Stimulated activated CD4-positive, alpha-beta T cell treated with anti-CD3 and anti-CD28 coated beads, TNF-alpha, amount 100 ng/mL, for 1 hour (primary cell): ENCODE measurements at regions not wholly inside any gene's neighbourhood (a gene's known extent, or its start where the extent isn't known, plus 50 kb on each side); places are given as distances from the start of the nearest gene placed in this dataset.

ENCODE experiments used
- DNase-seq, 3 donors: peaks; one replicate each; pipeline ENCODE4 v3.0.0-alpha.2; 2020; ENCODE audit warnings: low read depth in 3 of 3, low spot score in 1 of 3

DNA sequence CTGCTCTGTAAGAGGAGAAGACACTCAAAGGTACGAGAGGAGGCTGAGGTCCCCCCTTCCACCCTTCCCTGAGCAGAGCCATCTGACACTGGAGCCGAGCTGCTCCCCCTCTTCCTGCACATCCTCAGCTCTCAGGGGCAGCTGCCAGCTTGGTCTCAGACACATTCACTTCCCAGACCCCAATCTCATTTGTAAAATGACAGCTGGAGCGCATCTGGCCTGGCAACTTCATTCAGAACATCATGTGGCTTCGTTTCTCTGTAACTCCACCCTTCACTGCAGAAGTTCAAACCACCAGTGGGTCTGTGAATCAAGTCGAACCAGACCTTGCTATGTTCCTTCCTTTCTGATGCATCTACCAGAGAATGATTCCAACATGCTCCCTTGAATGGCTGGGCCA is 145.6 kb upstream of the CDH4 start:
- no peak for DNase-seq

DNA sequence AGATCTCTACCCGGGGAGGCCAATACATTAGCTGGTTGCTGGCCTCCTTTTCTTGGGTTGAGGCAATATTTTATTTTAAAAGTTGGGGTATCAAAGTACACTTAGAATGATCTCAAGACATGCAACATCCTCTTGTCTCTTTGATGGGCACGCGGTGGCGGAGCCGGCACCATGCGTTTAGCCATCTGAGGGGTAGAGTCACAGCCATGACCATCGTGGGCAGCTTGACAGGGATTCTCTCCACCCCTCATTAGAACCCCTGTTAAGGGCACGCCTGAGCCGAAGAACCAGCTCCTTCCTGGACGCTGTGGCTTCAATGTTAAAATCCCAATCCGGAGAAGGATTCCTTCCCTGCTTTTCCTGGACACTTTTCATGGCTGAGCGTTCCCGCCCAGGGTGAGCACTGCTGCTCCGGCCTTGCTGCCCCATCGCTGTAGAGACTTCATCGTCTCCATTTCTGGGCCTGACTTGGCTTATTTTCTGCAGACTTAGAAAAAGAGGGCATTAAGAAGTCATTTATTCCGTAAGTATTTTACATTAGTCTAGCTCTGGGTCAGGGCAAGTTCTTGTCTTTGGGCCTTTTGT is 142.7 kb upstream of the CDH4 start:
- DNase-seq, result no peak

DNA sequence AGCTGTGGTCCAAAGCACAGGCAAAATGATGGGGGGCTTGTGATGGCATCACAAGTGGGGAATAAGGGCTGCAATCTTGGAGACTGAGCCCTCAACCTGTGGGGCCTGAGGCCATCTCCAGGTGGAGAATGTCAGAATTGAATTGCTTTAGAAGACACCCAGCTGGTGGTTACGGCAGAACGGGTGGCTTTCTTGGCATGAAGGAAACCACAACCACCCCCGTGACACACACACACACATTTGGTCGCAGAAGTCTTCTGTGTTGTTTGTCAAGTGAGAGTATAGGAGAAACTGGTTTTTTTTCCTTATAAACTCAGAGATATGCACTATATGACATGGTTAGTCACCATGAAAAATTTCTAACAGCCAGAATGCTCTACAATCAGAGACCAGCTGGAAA is 139.5 kb upstream of the CDH4 start:
- no peak for DNase-seq

DNA sequence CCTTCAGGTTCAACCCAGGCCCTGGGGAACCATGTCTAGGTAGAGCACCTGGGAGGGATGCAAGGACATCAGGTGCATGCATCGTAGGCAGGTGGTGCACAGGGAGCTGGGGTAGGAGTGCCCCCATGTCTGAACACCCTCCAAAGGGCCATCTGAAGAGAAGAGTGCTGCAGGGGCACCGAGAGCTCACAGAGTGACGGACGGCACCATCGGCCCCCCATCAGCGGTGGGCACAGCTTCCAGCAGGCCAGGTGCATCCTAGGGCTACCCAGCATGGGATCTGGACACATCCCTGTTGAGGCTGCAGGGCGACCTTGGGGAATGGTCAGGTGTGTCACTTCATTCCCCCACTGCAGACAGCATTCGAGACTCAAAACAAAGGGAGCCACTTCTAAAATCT is 138.3 kb upstream of the CDH4 start:
- DNase-seq, result no peak

DNA sequence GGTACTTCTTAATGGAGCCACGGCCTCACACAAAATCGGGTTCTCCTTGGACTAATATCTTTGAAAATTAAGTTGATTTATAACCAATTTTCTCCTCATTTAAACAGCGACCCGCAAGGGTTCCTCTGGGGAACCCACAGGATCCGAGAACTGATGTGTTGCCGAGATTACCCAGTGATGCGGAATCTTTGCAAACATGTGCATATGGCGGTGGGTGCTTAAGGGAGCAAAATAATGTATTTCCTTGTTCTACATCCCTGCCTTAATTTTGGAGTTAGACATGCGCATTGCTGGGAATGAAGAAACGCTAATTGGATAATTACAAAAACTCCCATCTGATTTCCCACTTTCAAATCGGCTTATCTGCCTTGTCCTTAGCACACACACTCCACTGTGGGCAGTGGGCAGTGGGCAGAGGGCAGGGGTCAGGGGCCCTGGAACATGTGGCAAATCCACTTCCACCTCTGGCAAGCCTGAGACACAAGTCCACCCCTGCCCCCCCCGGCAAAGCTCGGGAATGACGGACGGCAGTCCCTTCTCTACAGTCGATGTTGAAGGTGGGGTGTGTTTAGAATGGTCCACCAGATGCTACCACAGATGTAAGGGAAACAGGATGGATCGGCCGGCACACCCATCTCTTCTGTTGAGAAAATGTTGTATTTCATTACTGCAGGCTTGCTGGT is 137.4 kb upstream of the CDH4 start:
- DNase-seq, result no peak

DNA sequence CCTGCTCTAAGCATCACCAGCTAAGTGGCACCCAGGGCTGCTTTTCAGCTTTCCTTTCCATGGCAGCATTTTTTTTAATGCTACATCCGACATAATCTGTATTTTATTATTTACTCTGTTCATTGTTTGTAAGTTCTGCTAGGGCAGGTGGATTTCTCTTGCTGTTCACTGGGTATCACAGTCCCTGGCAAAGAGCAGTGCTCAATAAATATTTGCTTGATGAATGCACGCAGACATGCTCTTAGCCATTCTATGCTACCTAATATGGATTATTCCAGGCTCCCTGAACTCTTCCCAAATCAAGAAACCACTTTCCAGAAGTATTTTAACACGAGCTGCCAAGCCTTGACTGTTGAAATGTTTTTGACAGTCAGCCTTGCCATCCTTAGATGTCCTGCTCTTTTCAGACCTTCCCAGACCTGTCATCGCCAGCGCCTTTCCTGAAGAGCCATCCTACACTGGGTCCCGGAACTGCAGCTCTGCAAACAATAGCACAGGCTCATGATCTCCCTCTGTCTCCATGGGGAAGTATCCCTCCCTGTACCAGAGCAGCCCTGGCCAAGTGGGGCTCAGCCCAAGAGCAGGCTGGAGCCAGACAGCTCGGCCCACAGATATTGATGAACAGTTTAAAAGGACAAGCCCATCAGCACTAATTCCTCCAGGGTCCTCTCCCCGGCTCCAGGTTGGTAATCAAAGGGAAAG is 136.5 kb upstream of the CDH4 start:
- DNase-seq, result no peak

DNA sequence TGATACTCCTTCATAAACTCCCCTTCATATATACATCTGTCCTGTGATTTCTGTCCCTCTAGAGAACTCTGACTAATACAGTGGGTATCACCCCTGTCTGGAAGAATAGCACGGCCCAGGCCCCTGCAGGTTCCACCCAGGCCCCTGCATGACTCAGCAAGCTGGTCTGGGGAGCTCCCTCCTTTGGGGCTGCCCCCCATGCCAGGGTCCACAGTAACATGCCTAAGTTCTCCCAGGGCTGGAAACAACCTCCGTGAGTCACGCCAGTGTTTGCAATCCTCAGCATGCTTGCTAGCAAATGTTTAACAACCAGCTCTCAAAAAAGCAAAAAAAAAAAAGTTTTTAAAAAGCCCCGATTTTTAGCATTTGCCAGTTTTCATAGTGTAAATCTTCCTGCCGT is 134.3 kb upstream of the CDH4 start:
- no peak for DNase-seq

DNA sequence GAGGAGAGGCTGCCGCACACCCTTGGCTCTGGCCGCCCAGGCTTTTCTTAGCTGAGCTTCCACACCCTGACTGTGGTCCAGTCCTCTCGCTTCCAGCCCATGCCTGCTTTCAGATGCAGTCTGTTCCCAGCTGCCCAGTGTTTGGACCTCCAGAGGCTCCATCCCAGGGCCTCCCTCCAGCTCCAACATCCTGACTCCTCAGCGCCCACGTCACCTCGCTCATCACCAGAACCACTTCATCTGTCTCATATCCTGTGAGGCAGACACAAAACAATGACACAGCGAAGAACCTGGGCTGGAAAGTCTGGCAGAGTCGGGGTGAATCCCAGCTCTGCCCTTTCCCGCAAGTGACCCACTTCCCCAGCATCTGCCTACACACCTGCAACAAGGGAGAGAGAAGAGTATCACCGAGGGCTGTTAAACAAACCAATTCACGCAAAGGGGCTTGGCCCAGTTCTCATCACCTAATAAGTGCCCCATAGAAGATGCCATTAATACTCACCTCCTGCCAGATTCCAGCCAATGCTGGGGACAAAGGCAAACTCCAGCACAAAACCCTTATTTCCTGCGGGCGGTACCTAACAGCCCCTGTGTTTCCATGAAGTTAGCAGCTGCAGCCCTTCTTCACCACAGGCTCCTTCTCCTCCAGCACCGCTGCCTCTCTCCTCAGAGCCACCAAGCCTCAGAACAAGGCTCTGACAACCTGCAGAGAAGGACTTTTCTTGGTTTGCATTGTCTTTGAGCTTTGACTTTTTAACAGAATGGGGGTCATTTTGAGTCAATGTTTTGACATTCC is 133.4 kb upstream of the CDH4 start:
- no peak for DNase-seq

DNA sequence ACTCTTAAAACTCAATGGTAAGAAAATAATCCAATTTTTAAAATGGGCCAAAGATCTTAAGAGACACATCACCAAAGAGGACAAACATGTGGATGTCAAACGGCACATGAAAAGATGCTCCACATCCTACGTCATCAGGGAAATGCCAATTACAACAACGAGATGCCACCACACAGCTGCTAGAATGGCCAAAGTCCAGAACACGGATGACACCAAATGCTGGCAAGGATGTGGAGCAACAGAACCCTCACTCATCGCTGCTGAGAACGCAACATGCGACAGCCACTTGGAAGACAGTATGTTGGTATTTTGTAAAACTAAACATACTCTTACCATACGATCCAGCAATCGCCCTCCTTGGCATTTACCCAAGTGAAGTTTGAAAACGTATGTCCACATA is 132.8 kb upstream of the CDH4 start:
- no peak for DNase-seq

DNA sequence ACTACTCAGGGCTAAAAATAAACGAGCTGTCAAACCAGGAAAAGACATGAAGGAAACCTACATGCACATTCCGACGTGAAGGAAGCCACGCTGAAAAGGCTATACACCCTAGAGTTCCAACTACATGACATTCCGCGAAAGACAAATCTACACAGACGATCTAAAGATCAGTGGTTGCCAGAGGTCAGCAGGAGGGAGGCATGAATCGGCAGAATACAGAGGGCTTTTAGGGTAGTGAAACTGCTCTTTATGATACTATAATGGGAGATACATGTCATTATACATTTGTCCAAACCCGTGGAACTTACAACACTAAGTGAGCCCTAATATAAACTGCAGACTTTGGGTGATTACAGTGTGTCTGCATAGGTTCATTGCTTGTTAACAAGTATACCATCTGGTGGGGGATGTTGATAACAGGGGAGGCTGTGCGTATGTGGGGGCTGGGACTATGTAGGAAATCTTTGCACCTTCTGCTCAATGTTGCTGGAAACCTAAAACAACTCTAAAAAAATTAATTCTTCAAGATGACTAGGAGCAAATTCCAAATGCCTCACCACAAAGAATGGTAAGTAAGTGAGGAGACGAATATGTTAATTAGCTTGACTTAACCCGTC is 132.2 kb upstream of the CDH4 start:
- no peak for DNase-seq

DNA sequence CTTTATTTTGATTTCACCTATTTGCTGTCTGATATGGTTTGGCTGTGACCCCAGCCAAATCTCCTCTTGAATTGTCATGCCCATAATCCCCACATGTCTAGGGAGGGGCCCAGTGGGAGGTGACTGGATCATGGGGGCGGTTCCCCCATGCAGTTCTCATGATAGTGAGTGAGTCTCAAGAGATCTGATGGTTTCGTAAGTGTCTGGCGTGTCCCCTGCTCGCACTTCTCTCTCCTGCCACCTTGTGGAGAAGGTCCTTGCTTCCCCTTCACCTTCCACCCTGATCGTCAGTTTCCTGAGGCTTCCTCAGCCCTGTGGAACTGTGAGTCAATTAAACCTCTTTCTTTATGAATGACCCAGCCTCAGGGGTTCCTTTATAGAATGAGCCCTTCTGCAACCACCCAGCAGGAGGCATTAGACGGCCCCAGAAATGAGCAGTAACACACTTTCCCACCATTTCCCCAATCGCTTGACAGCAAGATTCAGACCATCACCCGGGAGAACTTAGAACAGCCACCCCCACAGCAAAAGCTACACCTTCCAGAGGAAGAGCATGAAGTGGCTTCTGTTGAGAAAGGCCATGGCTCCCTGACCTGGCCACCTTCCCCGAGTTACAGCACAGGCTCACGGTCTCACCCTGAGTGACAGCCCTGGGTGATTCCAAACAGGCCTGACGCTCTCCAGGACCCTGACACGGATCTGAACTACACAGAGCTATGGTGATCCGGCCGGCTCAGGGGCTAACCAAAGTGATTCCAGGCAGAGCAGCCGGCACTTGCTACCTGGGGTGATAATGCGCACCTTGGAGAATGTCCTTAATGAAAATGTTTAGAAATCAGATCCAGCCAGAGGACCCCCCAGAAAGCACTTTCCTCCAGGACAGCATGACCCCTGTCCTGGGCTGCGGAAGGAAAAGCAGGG is 131.2 kb upstream of the CDH4 start:
- no peak for DNase-seq

DNA sequence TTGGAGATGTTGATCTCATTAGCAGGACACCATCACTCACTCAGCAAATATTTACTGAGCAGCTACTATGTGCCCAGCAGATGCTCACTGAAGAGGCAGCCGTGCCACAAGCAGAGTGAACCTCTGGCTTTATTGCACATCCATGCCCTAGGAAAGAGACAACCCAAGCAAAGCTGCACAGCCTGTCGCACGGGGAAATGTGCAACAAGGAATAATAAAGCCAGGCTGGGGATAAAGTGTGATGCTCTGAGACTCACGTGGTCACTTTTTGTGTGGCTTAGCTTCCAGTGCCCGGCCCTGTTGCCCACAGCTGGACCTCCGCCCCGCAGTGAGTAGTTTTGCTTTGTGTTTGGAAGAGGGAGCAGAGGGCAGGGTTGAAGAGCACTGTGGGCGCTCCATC is 130.4 kb upstream of the CDH4 start:
- no peak for DNase-seq

DNA sequence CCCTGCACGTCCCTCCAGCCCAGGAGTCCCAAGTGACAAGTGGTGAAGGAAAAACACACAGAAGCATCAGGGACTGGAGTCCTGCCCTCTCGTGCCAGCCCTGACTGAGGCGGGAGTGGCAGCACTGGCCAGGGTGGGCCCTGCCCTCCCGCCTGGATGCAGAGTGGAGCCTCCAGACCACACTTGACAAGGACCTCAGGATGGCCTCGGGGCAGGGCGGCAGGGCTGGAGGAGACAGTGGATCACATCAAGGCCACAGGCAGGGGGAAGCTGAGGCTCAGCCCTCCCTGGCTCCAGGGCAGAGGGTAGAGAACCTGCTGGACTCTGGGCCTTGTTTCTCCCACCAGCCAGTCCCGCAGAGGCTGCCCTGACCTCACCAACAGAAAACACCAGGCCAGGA is 128.8 kb upstream of the CDH4 start:
- no peak for DNase-seq

DNA sequence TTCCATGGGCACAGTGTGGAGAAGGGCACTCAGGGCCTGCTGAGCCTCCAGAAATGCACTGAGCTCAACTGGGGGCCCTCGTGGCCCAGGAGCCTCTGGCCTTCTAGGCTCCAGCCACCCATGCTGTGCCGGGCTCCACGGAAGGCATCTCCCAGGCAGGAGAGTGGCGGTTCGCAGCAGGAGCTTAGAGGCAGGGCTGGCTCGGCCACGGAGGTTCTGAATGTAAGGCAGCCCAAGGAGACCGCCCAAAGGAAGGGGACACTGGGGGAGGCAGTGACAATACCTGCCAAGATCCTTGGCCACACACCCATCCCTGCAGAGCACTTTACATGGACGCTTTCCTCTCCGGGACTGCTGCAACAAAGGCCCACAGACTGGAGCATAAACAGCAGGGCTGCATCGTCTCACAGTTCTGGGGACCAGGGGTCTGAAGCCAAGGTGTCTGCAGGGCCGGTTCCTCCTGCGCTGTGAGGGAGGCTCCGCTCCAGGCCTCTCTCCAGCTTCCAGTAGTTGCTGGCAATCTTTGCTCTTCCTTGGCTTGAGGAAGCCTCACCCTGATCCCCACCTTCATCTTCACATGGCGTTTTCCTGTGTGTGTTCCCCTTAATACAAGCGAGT is 128.2 kb upstream of the CDH4 start:
- no peak for DNase-seq

DNA sequence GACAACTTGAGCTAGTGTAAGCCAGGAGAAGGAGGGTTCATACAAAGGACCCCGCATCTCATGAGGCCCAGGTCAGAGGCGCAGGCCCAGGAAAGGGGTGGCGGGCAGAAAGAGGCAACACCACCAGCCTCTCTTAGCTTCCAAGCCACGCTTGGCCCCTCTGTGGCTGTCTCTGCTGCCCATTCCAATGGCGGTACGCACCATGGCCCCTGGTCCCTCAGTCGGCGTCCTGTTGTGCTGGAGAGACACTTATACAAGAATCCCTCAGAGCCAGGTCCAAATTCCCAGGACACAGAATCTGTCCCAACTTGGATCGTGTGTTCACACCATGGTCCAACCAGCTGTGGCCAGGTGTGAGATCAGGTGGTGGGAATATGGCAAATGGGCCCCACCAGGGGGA is 127.0 kb upstream of the CDH4 start:
- no peak for DNase-seq

DNA sequence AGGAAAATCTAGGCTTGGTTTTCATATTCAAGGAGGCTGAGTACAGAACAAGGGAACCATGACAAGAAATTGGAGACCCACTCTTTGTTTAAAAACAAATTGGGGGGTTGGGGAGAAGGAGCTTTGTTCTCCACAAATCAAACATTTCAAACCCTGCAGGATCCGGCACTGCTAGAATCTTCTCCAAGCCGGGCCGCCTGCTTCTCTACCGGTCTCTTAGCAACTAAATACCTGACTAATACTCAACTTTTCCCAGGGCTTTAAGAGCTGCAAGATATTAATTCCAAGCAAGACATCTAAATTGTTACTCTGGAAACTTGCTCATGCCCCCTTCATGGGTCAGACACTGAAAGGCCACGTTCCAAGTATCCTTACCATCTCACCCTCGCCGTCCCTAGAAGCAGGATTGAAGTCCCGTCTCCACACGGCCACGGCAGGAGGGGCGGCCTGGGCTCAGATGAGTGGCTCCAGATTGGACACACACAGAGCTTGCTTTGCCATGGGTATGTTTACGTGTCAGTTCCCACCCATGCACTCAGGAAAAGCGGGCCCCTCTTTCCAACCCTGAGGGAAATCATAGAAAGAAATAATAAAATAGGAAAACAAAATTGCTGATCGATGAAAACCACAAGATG is 126.4 kb upstream of the CDH4 start:
- DNase-seq, result no peak

DNA sequence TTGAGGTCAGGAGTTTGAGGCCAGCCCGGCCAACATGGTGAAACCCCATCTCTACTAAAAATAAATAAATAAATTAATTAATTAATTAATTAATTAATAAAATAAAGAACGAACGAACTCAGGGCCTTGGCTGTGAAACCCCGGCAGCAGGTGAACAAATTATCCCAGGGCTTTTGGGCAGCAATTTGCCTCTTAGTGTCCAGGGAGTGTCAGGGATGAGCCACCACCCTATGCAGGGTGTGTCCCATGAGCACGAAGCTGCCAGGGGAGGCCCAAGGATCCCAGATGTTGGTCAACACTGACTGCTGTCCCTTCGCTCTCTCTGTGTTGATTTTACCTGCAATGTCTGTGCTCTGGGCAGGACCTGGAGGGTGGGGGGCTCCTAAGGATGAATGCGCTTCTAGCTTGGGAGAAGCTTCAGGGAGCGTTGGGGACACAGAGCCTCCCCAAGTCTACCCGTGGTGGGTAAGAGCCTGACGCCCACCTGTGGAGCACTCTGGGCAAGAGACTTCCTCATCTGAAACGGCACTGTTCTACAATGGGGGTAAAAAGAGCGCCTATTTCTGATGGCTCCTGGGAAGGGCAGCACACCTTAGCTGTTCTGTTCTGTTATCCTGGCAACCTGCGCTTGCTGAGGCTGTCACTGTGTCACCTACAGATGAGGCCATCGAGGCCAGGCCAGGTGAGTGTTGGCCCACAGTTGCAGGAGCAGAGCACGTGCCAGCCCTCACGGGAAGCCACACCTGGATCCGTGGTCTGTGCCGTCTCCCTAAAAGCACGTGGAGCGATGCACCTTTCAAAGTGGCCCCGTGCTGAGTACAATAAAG is 125.5 kb upstream of the CDH4 start:
- DNase-seq, result no peak

DNA sequence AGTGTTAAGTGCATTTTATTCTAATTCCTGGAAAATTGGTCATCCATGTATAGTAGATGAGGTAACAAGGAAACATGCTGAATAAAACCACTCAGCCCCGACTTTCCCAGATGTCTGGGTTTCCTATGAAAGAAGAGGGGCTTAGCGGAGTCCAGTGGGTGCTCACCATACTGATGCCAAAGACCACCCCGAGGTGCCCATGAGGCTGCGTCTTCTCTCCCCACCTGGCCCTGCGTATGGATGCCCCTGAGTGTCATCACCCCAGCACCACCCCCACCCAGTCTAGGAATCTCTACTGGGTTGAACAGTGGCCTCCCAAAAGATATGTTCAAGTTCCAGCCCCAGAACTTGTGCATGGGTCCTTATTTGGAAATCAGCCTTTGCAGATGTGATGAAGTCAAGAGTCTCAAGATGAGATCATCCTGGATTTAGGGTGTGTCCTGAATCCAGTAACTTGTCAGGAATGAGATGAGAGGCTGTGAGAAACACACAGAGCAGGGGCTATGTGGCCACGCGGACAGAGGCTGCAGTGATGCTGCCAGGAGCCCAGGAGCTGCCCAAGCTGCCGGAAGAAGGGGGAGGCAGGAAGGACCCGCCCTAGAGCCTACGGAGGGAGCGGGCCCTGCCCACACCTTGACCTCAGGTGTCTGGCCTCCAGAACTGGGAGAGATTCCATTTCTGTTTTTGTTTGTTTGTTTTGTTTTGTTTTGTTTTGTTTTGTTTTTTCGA is 124.6 kb upstream of the CDH4 start:
- no peak for DNase-seq
